Head of caudate nucleus (tissue), 42 donors: ENCODE measurements at regions not wholly inside any gene's neighbourhood (a gene's known extent, or its start where the extent isn't known, plus 50 kb on each side); places are given as distances from the start of the nearest gene placed in this dataset.
A peak's percentile ranks its signal among the peaks of the same experiment; 100 is the strongest.

Experiments used
- DNase-seq, 42 donors: peaks; one replicate each; pipeline versions ENCODE4 v3.0.0 to v3.0.0-alpha.2; 2020 to 2021; ENCODE audit warnings: mixed read lengths in 7 of 42
- intact Hi-C: fragments of 100-400 bp; cut with DNase I; formaldehyde crosslinking; loops from one replicate; pipeline ENCODE4 v1.15.0; 2022

DNA sequence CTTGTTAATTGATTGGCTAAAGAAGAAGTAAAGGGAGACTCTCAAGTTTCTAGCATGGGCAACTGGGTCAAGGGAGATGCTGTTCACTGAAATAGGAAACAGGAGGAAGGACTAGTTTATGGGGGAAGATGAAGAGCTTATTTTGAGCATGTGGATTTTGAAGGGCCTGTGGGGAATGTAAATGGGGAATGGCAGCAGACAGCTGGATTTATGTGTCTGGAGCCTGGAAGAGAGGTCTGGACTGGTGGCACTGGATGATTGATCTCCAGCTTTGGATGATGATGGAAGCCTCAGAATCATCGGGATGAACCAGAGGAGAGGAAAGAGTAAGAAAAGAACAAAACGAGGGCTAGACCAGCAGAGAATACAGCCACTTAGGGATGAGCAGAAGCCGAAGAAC lies 54.9 kb upstream of the ENAH start:
- DNase-seq, result no peak
- intact Hi-C loops, result no loop called here

DNA sequence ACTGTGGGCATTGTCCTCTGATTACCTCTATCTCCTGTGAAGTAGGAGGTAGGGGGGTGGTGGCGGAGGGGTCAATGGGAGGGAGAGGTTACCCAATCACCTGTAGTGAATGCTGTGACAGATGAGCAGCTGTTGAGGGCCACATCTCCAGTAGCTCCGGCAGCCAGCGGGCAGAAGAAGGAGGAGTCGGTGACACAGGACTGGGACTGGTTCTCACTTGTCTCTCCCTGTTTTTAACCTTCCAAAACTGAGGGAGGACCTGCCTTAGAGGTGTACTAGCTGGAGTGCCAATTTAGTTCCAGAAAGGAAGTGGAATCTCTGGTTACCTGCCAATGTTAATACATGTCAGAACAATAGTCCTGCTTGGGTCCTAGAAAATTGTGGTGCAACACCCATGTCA lies 56.2 kb upstream of the ENAH start:
- intact Hi-C loops, result no loop called here
- no peak for DNase-seq

DNA sequence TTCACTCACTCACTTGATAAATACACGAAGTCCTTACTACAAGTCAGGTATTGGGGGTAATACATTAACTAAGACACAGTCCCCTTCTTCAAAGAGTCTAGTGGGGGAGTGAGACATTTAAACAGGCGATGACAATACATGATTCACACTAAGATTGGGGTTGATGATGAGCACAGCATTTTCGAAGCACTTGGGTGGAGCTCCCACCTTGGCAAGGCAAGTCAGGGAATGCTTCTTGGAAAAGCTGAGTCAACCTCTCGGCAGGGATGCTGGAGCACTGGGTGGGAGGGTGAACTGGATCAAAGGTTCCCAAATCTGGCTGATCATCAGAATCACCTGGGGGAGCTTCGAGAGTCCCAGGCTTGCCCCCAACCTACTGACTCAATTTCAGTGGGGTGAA lies 57.9 kb upstream of the ENAH start:
- intact Hi-C loops, result no loop called here
- peak; percentile 10 to 82 (median 50) for DNase-seq

DNA sequence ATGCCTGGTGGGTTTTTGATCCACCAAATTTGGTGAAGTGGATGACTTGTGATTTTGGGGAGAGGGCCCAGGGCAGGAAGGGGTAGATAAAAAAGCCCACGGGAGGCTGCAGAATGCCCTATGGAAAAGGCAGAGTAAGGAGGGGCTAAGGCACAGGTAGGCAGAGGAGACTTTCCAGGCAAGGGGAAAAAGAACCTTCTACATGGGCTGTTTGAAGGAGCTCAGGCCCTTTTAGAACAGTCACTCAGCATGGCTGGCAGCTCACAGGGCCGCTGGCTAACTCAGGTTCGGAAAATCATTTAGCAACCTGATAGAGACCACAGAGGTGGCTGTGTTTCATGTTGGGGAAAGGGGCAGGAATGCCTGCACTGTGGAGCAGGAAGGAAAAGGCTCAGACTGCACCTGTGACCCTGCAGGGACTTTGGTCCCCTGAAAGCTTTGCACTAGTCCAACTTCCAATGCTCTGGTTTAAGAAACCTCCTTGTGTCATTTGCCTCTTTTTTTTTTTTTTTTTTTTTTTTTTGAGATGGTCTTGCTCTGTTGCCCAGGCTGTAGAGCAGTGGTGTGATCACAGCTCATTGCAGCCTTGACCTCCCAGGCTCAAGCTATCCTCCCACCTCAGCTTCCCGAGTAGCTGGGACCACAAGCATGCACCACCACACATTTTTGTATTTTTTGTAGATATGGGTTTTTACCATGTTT lies 58.5 kb upstream of the ENAH start:
- DNase-seq, result no peak
- intact Hi-C loops, result no loop called here

DNA sequence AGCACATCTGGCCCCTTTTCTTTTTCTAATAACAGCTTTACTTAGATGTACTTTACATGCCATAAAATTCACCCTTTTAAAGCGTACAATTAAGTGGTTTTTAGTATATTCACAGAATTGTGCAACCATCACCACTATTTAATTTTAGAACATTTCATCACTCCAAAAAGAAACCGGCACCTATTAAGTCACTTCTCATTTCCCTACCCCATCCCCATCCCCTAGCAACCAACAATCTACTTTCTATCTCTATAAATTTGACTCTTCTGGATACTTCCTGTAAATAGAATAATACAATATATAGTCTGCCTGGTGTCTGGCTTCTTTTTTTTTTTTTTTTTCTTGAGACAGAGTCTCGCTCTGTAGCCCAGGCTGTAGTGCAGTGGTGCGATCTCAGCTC lies 59.5 kb upstream of the ENAH start:
- intact Hi-C loops, result no loop called here
- no peak for DNase-seq

DNA sequence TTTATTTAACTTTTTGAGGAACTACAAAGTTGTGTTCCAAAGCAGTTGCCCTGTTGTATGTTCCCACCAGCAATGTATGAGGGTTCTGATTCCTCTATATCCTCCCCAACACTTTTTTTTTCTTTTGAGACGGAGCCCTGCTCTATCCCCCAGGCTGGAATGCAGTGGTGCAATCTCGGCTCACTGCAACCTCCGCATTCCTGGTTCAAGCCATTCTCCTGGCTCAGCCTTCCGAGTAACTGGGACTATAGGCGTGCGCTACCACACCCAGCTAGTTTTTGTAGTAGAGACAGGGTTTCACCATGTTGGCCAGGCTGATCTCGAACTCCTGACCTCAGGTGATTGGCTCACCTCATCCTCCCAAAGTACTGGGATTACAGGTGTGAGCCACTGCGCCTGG lies 60.4 kb upstream of the ENAH start:
- DNase-seq, result no peak
- intact Hi-C loops, result no loop called here

DNA sequence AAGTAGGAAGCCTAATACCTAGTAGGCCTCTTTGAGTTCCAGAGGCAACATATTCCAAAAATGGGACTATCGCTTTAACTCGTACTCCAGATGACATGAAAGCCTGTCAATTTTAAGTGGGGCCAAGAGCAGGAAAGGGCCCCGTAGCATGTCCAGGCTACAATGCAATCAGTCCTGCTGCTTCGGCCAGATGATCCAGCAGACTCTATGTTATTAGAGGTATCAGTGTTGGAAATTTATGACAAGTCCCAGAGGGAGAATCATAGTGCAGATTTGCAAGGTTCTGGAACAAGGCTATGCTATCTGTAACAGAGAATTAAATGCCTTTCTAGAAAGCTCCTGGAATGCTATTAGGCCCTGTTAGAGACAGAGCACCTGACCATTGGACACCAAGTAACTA lies 56.7 kb upstream of the SRP9 start:
- no peak for DNase-seq
- intact Hi-C loops, result no loop called here

DNA sequence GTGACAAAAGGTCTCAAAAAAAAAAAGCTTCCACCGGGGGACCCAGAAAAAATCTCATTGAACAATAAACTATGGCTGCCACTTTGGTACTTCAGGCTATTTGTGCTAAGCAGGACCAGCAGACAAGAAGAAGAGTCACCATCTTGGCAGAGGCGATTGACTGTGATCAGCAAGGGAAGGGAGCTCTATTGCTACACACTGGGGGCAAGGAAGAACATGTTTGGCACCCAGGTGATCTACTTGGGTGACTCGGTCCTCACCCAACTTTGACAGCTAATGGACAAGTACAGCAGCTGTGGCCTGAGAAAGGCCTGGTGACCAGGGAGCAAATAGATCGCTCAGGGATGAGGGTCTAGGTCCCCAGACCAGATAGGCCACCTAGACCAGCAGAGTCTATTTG lies 53.4 kb upstream of the SRP9 start:
- intact Hi-C loops, result no loop called here
- DNase-seq, result no peak
